Tibial nerve (tissue), 4 donors: ENCODE measurements at regions not wholly inside any gene's neighbourhood (a gene's known extent, or its start where the extent isn't known, plus 50 kb on each side); places are given as distances from the start of the nearest gene placed in this dataset.
"Not testable (repeated sequence)": the region's sequence is repeated elsewhere in the genome, so short reads cannot be mapped to it uniquely, and the experiment has no call there.

Experiments
- DNase-seq, 2 donors: peaks; one replicate each; pipeline ENCODE4 v3.0.0-alpha.2; 2019; ENCODE audit warnings: low spot score in 2 of 2
- H3K27ac ChIP-seq, 4 donors: fragments of 200-600 bp; sonication (generic) in 3 of 4; one replicate each; pipeline ENCODE4 v1.5.1; 2017 to 2019; ENCODE audit warnings: mild to moderate bottlenecking in 1 of 4
- H3K27me3 ChIP-seq, 2 donors: fragments of 200-600 bp; sonication (generic) in 1 of 2; one replicate each; pipeline versions ENCODE4 v1.5.1 to v1.6.0; 2017 to 2019
- H3K36me3 ChIP-seq, 3 donors: fragments of 200-600 bp; sonication (generic); one replicate each; pipeline ENCODE4 v1.5.1; 2018 to 2019
- H3K4me1 ChIP-seq, 4 donors: fragments of 200-600 bp; sonication (generic) in 3 of 4; one replicate each; pipeline ENCODE4 v1.5.1; 2017 to 2019
- H3K4me3 ChIP-seq, 4 donors: fragments of 200-600 bp; sonication (generic) in 3 of 4; one replicate each; pipeline ENCODE4 v1.5.1; 2017 to 2019; ENCODE audit warnings: mild to moderate bottlenecking in 1 of 4, moderate library complexity in 1 of 4
- H3K9me3 ChIP-seq, 4 donors: fragments of 200-600 bp; sonication (generic) in 3 of 4; one replicate each; pipeline ENCODE4 v1.5.1; 2017 to 2019
- EP300 ChIP-seq, 2 donors: sonication (generic); formaldehyde crosslinking; IDR thresholded peaks; one replicate each; pipeline ENCODE4 v1.6.1; 2017; ENCODE audit warnings: antibody characterized with exemption in 2 of 2, mild to moderate bottlenecking in 1 of 2
- POLR2A ChIP-seq, 2 donors: fragments of 450-650 bp; IDR thresholded peaks; one replicate each; pipeline ENCODE4 v1.6.1; 2017; ENCODE audit warnings: antibody characterized with exemption in 2 of 2, mild to moderate bottlenecking in 2 of 2, moderate library complexity in 2 of 2
- WGBS, 2 donors: methylation state at CpG; one replicate each; pipeline ENCODE4 v1.1.5; 2018; 5-methylcytosine and 5-hydroxymethylcytosine counted together
- TF ChIP-seq, protein P1 (sequence below), 5 experiments: fragments of 200-600 bp in 3 of 5; fragments of 450-650 bp in 2 of 5; sonication (generic) in 3 of 5; IDR thresholded peaks; one replicate each; pipeline ENCODE4 v1.5.1; 2016 to 2019; ENCODE audit warnings: antibody characterized with exemption in 5 of 5, mild to moderate bottlenecking in 3 of 5, moderate library complexity in 2 of 5

DNA sequence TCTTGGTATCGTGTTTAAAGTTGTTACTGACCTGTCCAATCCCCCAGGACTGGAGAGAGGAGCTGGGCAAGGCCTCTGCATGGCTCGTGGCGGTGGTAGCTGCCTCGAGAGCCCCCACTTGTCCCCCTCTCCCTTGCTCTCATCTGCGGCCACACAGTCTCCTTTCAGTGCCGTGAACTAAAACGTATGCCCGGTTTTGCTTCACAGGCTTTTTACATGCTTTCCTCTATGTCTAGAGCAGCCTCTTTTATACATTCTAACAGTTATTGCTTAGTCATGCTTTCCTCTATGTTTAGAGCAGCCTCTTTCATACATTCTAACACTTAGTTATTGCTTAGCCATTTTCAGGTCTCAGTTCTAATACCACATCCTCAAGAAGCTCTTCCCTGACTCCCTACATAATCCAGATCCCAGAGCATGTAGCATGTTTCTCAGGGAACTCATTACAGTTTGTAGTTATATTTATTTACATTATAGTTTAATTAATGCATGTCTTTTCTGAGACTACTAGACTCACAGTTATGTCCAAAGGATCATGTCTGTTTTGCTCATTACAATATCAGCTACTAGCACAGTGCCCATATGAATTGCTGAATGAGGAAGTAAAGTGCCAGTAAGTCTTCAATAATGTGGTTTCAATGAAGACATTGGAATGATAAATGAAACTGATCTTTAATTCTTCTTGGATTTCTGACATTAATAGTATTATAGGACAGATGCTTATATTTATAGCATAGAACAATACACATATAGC lies 66.5 kb upstream of the TBL1XR1 start:
- 41 to 48% methylated on average over 8 of the region's 8 CpGs for WGBS, 2 donors
- no peaks in the 10 kb centered on the region for H3K36me3 ChIP-seq
- TF ChIP-seq EP300 (IDR thresholded peaks at IDR 0.05): no peak
- TF ChIP-seq POLR2A (IDR thresholded peaks at IDR 0.05): no peak
- TF ChIP-seq, protein P1, sequence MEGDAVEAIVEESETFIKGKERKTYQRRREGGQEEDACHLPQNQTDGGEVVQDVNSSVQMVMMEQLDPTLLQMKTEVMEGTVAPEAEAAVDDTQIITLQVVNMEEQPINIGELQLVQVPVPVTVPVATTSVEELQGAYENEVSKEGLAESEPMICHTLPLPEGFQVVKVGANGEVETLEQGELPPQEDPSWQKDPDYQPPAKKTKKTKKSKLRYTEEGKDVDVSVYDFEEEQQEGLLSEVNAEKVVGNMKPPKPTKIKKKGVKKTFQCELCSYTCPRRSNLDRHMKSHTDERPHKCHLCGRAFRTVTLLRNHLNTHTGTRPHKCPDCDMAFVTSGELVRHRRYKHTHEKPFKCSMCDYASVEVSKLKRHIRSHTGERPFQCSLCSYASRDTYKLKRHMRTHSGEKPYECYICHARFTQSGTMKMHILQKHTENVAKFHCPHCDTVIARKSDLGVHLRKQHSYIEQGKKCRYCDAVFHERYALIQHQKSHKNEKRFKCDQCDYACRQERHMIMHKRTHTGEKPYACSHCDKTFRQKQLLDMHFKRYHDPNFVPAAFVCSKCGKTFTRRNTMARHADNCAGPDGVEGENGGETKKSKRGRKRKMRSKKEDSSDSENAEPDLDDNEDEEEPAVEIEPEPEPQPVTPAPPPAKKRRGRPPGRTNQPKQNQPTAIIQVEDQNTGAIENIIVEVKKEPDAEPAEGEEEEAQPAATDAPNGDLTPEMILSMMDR (IDR thresholded peaks at IDR 0.05): no peak
- DNase-seq: no peak
- no peaks in the 10 kb centered on the region for H3K9me3 ChIP-seq
- H3K4me1 ChIP-seq: peaks cover 0 to 10% (median 0%) of the 10 kb centered on the region in 4 donors
- H3K4me3 ChIP-seq: no peak overlapping the region
- H3K27ac ChIP-seq: no peak overlapping the region
- no peaks in the 10 kb centered on the region for H3K27me3 ChIP-seq

DNA sequence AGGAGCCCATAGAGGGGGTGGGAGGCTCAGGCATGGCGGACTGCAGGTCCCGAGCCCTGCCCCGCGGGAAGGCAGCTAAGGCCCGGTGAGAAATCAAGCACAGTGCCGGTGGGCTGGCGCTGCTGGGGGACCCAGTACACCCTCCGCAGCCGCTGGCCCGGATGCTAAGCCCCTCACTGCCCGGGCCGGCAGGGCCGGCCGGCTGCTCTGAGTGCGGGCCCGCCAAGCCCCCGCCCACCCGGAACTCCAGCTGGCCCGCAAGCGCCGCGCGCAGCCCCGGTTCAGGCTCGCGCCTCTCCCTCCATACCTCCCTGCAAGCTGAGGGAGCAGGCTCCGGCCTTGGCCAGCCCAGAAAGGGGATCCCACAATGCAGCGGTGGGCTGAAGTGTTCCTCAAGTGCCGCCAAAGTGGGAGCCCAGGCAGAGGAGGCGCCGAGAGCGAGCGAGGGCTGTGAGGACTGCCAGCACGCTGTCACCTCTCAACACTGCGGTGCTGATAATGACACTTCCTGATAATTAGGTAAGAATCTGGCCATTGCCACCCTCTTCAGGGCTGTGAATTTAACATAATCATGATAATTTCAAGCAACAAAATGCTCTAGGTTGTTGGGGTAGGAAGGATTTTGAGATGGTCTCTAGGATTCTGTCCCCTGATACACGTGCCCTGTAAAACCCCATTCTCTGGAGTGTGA lies 74.7 kb upstream of the TBL1XR1 start:
- H3K36me3 ChIP-seq, H3K27ac ChIP-seq, H3K4me1 ChIP-seq, H3K27me3 ChIP-seq, DNase-seq, H3K9me3 ChIP-seq, H3K4me3 ChIP-seq: not testable (repeated sequence)
- WGBS, 2 donors: 96 to 99% methylated on average over 3 to 7 of the region's 36 CpGs

DNA sequence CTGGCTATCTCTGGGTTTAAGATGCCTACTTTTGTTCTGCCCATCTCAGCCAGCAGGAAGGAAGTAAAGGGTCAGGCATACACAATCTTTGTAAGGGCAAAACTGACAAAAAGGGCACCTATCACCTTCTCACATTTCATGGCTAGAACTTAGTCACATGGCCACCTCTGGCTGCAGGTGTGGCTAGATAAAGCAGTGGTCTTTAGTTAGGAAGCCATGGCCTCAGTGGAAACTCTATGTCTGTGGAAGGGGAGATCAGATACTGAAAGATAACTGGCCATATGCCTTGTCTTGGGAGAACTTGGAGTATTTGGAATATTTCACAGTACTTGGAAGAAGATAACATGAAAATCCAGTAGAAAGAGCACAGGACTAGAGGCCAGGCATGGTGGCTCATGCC lies 80.7 kb upstream of the TBL1XR1 start:
- H3K9me3 ChIP-seq: no peaks in the 10 kb centered on the region
- H3K4me3 ChIP-seq: no peak overlapping the region
- H3K36me3 ChIP-seq: no peaks in the 10 kb centered on the region
- TF ChIP-seq, protein P1 (IDR thresholded peaks at IDR 0.05): no peak
- no peaks in the 10 kb centered on the region for H3K4me1 ChIP-seq
- H3K27me3 ChIP-seq: no peaks in the 10 kb centered on the region
- no peak overlapping the region for H3K27ac ChIP-seq
- no peak for DNase-seq

DNA sequence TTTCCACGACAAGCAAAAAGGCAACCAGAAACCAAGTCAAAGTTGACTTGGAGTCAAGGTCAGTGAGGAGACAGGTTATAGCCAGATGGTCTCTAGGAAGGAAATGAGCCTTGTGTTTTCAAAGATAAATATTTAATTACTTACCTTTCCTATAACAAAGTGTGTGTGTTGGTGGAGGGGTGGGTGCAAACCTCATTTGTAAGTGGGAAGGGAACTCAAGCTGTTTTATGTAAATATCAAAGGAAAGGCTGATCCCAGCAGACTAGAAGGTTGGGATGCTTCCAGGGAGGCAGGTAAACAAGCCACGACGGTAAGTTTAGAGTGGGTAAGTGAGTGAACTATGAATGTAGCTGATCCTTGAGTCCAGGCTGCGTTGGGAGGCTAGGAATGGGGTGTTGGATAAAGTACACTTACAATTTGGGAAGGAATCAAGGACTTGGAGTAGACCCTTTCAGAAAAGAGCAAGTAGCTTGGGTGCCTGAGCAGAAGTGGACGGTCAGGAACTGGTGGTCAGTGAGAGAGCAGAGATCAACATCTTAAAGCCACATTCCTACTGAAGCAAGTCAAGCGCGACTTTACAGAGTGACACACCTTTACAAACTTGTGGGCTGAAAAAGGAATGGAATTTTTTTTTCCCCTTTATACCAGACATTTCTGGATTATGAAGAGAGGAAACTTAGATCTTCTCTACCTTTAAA lies 82.0 kb upstream of the TBL1XR1 start:
- 67 to 71% methylated on average over 7 of the region's 7 CpGs for WGBS, 2 donors
- TF ChIP-seq POLR2A (IDR thresholded peaks at IDR 0.05): no peak
- TF ChIP-seq, protein P1 (IDR thresholded peaks at IDR 0.05): no peak
- no peak for TF ChIP-seq EP300 (IDR thresholded peaks at IDR 0.05)
- DNase-seq: no peak
- H3K27me3 ChIP-seq: no peaks in the 10 kb centered on the region
- peaks cover 0 to 5% (median 4%) of the 10 kb centered on the region in 4 donors for H3K4me1 ChIP-seq
- H3K27ac ChIP-seq: no peak overlapping the region
- H3K9me3 ChIP-seq: no peaks in the 10 kb centered on the region
- H3K4me3 ChIP-seq: no peak overlapping the region
- no peaks in the 10 kb centered on the region for H3K36me3 ChIP-seq

DNA sequence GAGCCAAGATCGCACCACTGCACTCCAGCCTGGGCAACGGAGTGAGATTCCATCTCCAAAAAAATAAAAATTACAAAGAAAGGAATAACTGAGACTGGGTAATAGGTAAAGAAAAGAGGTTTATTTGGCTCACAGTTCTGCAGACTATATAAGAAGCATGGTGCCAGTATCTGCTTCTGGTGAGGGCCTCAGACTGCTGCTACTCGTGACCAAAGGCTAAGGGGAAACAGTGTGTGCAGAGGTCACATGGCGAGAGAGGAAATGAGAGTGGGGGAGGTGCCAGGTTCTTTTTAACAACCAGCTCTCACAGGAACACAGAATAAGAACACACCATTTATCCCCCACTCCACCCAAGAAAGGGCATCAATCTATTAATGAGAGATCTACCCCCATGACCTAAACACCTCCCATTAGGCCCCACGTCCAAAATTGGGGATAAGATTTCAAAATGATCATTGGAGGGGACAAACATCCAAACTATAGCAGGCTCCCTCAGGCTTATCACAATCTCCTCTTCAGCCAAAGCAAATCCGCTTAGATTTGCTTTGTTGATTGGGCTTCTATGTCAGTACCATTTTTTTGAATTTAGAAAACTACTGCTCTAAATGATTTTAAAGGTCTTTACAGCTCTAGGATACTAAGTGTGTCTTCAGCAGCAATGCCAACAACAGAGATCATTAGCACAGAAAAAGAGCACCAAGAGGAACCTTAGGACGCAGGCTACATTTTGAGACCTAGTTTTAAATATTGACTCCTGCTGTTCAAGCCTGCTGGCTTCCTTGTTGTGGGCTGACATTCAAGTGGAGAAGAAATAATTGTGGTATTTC lies 84.2 kb upstream of the TBL1XR1 start:
- Histone ChIP-seq H3K36me3 (no peaks in the 10 kb centered on the region), H3K4me3 (no peak overlapping the region), H3K9me3 (no peaks in the 10 kb centered on the region), H3K27me3 (no peaks in the 10 kb centered on the region), H3K4me1 (peaks cover 0 to 10% (median 7%) of the 10 kb centered on the region in 4 donors), H3K27ac (no peak overlapping the region)
- 77 to 84% methylated on average over 7 of the region's 7 CpGs for WGBS, 2 donors
- DNase-seq: no peak
- TF ChIP-seq EP300 (IDR thresholded peaks at IDR 0.05) (no peak), POLR2A (IDR thresholded peaks at IDR 0.05) (no peak)
- TF ChIP-seq, protein P1 (IDR thresholded peaks at IDR 0.05): no peak
